ENCODE measurements at regions not wholly inside any gene's neighbourhood (a gene's known extent, or its start where the extent isn't known, plus 50 kb on each side); places are given as distances from the start of the nearest gene placed in this dataset.

GRCh38 chr12:94701711-94702110, 51.4 kb upstream of the TMCC3 start:
- peaks cover 25% of the 10 kb centered on the region for H3K4me1 ChIP-seq (ENCODE audit: control insufficient read depth, extremely low read depth, insufficient read depth, low read length)
- no peak overlapping the region for H3K9ac ChIP-seq (replicated peaks; ENCODE audit: extremely low read depth, insufficient read depth, low read length)
- no peaks in the 10 kb centered on the region for H3K27me3 ChIP-seq (ENCODE audit: control insufficient read depth in 2 of 2, insufficient read depth in 2 of 2, low read length in 2 of 2)
- no peaks in the 10 kb centered on the region for H4K20me1 ChIP-seq (replicated peaks; ENCODE audit: control insufficient read depth, extremely low read depth, insufficient read depth, low read length)
- H3K4me3 ChIP-seq (replicated peaks in 1 of 3; ENCODE audit: insufficient read depth in 1 of 3, low read depth in 1 of 3, low read length in 3 of 3): no peak overlapping the region
- no peak overlapping the region for H3K4me2 ChIP-seq (ENCODE audit: insufficient read depth, low read length)
- dilution Hi-C loops (cut with MboI; ENCODE audit: extremely low pct_ligation_motif_present, low sequenced_read_pairs): no loop called here
- H3K9me3 ChIP-seq (replicated peaks; ENCODE audit: control insufficient read depth, insufficient read depth, low read length): no peaks in the 10 kb centered on the region
- H3K27ac ChIP-seq (ENCODE audit: insufficient read depth, low read depth, low read length): no peak overlapping the region
- no peak overlapping the region for H2AFZ ChIP-seq (ENCODE audit: low read depth, low read length)
- no peaks in the 10 kb centered on the region for H3K79me2 ChIP-seq (ENCODE audit: control insufficient read depth, insufficient read depth, low read length)
- intact Hi-C loops (cut with micrococcal nuclease): no loop called here
- ChIA-PET CTCF (interaction anchor here (0.6 to 1.7 kb wide), 3 partner anchors 9 to 58 kb away, joined by 3 to 4 read pairs (median 3); no protein-coding TSS in a partner anchor), POLR2A (no interaction called here)
- BruUV-seq (replicated peaks): no TSS peak
- TF ChIP-seq EZH2 (IDR thresholded peaks at IDR 0.05; ENCODE audit: borderline replicate concordance, low read depth, low read length, severe bottlenecking): no peak
- no peak for TF ChIP-seq POLR2A (IDR thresholded peaks at IDR 0.05; ENCODE audit: low read depth, low read length)
- TF ChIP-seq POLR2AphosphoS5 (IDR thresholded peaks at IDR 0.05; ENCODE audit: insufficient read depth, low read depth, low read length): no peak
- no peak for TF ChIP-seq MAX (IDR thresholded peaks at IDR 0.05; ENCODE audit: insufficient read depth, insufficient read length)
- no peak for TF ChIP-seq MYC (IDR thresholded peaks at IDR 0.05; ENCODE audit: low read depth, low read length)
- TF ChIP-seq GATA2 (IDR thresholded peaks at IDR 0.05; ENCODE audit: insufficient read depth, insufficient read length, low read depth, low read length): no peak
- TF ChIP-seq CTCF (IDR thresholded peaks at IDR 0.05; ENCODE audit: extremely low read depth in 1 of 2, insufficient read depth in 1 of 2, low read depth in 1 of 2, low read length in 2 of 2): no peak
- TF ChIP-seq FOS (IDR thresholded peaks at IDR 0.05; ENCODE audit: borderline replicate concordance, insufficient read depth, low read length): no peak
- TF ChIP-seq JUN (IDR thresholded peaks at IDR 0.05; ENCODE audit: borderline replicate concordance, insufficient read depth, insufficient read length, low read depth): no peak
- DNase-seq (ENCODE audit: low read depth, low spot score) (peak; percentile 88), FAIRE-seq (no peak)
- no peaks in the 10 kb centered on the region for H3K9me1 ChIP-seq (replicated peaks; ENCODE audit: control insufficient read depth, extremely low read depth, insufficient read depth, low read length)
- H3K36me3 ChIP-seq (ENCODE audit: control insufficient read depth in 2 of 2, extremely low read depth in 1 of 2, insufficient read depth in 2 of 2, low read length in 2 of 2): no peaks in the 10 kb centered on the region
